SH-SY5Y (cell line): ENCODE measurements at regions not wholly inside any gene's neighbourhood (a gene's known extent, or its start where the extent isn't known, plus 50 kb on each side); places are given as distances from the start of the nearest gene placed in this dataset.

Experiments
- GATA2 ChIP-seq: IDR thresholded peaks from 2 replicates; pipeline ENCODE4 v1.6.1; 2011; ENCODE audit warnings: mild to moderate bottlenecking, low read depth, low read length
- GATA3 ChIP-seq: IDR thresholded peaks from 2 replicates; pipeline ENCODE4 v1.6.1; 2011; ENCODE audit warnings: low read depth, mild to moderate bottlenecking, low read length, moderate library complexity

GRCh38 chr4:96637971-96638412, 798.1 kb downstream of the PDHA2 start:
- TF ChIP-seq GATA2 (no peak), GATA3 (no peak)
